Chondrocyte (in vitro differentiated cells): ENCODE measurements at regions not wholly inside any gene's neighbourhood (a gene's known extent, or its start where the extent isn't known, plus 50 kb on each side); places are given as distances from the start of the nearest gene placed in this dataset.

Source experiments
- DNase-seq: peaks from one replicate; pipeline ENCODE4 v3.0.0; 2021; ENCODE audit warnings: mixed read lengths, low spot score
- H3K27ac Mint-ChIP-seq: one replicate; pipeline ENCODE4 v1.8.0; 2021; ENCODE audit warnings: mild to moderate bottlenecking, moderate library complexity, mixed read lengths; ENCODE audit not compliant: unreplicated experiment
- H3K27me3 Mint-ChIP-seq: 2 replicates; pipeline ENCODE4 v1.8.0; 2021; ENCODE audit warnings: low read depth, mixed read lengths
- H3K36me3 Mint-ChIP-seq: 2 replicates; pipeline ENCODE4 v1.8.0; 2021; ENCODE audit warnings: low read depth, mixed read lengths
- H3K4me1 Mint-ChIP-seq: 2 replicates; pipeline ENCODE4 v1.8.0; 2021; ENCODE audit warnings: low read depth, mild to moderate bottlenecking, mixed read lengths
- H3K4me3 Mint-ChIP-seq: one replicate; pipeline ENCODE4 v1.8.0; 2021; ENCODE audit warnings: mild to moderate bottlenecking, moderate library complexity, mixed read lengths; ENCODE audit not compliant: unreplicated experiment
- H3K9me3 Mint-ChIP-seq: 2 replicates; pipeline ENCODE4 v1.8.0; 2021; ENCODE audit warnings: low read depth, mixed read lengths
- CTCF ChIP-seq: fragments of 200-600 bp; sonication (generic); IDR thresholded peaks from 2 replicates; pipeline ENCODE4 v1.5.0; 2021; ENCODE audit warnings: antibody characterized with exemption, mild to moderate bottlenecking, moderate library complexity

- no peak for TF ChIP-seq CTCF
- no peak overlapping the region for H3K4me3 Mint-ChIP-seq
- peaks cover 3% of the 10 kb centered on the region for H3K4me1 Mint-ChIP-seq
- no peak overlapping the region for H3K27ac Mint-ChIP-seq
- H3K9me3 Mint-ChIP-seq, result no peaks in the 10 kb centered on the region
- H3K27me3 Mint-ChIP-seq, result no peaks in the 10 kb centered on the region
- no peaks in the 10 kb centered on the region for H3K36me3 Mint-ChIP-seq
- DNase-seq, result no peak
Observed at GRCh38 chr2:195413422-195413821, 243.6 kb upstream of the SLC39A10 start.

GRCh38 chr2:195411219-195411687, 245.8 kb upstream of the SLC39A10 start:
- H3K4me1 Mint-ChIP-seq, result peaks cover 9% of the 10 kb centered on the region
- no peak for DNase-seq

GRCh38 chr2:195410074-195410671, 246.9 kb upstream of the SLC39A10 start:
- DNase-seq, result no peak
- H3K9me3 Mint-ChIP-seq, result no peaks in the 10 kb centered on the region
- H3K4me1 Mint-ChIP-seq, result peaks cover 9% of the 10 kb centered on the region
- H3K27me3 Mint-ChIP-seq, result no peaks in the 10 kb centered on the region
- no peak for TF ChIP-seq CTCF
- no peak overlapping the region for H3K27ac Mint-ChIP-seq
- no peak overlapping the region for H3K4me3 Mint-ChIP-seq
- H3K36me3 Mint-ChIP-seq, result no peaks in the 10 kb centered on the region

More at GRCh38 chr2:195411219-195411687, 245.8 kb upstream of the SLC39A10 start:
- Mint-ChIP-seq H3K27me3 (no peaks in the 10 kb centered on the region), H3K27ac (no peak overlapping the region), H3K9me3 (no peaks in the 10 kb centered on the region), H3K36me3 (no peaks in the 10 kb centered on the region), H3K4me3 (no peak overlapping the region)
- no peak for TF ChIP-seq CTCF

GRCh38 chr2:195408811-195409210, 248.2 kb upstream of the SLC39A10 start:
- Mint-ChIP-seq H3K27ac (no peak overlapping the region), H3K4me3 (no peak overlapping the region), H3K27me3 (no peaks in the 10 kb centered on the region), H3K9me3 (no peaks in the 10 kb centered on the region), H3K36me3 (no peaks in the 10 kb centered on the region), H3K4me1 (peaks cover 15% of the 10 kb centered on the region)
- DNase-seq, result no peak
- TF ChIP-seq CTCF, result no peak

- no peak overlapping the region for H3K4me3 Mint-ChIP-seq
- no peaks in the 10 kb centered on the region for H3K9me3 Mint-ChIP-seq
- no peaks in the 10 kb centered on the region for H3K27me3 Mint-ChIP-seq
- TF ChIP-seq CTCF, result no peak
- H3K36me3 Mint-ChIP-seq, result no peaks in the 10 kb centered on the region
- DNase-seq, result no peak
- no peak overlapping the region for H3K27ac Mint-ChIP-seq
- peaks cover 15% of the 10 kb centered on the region for H3K4me1 Mint-ChIP-seq
Observed at GRCh38 chr2:195408196-195408595, 248.8 kb upstream of the SLC39A10 start.
